GM19328 (cell line): ENCODE measurements at regions not wholly inside any gene's neighbourhood (a gene's known extent, or its start where the extent isn't known, plus 50 kb on each side); places are given as distances from the start of the nearest gene placed in this dataset.
A peak's percentile ranks its signal among the peaks of the same experiment; 100 is the strongest.
"Not testable (repeated sequence)": the region's sequence is repeated elsewhere in the genome, so short reads cannot be mapped to it uniquely, and the experiment has no call there.

Source experiments
- ATAC-seq: cut with Tn5 transposase; IDR thresholded peaks from one replicate; pipeline ENCODE4 v1.9.1; 2021; ENCODE audit warnings: mild to moderate bottlenecking, moderate library complexity; ENCODE audit not compliant: unreplicated experiment

DNA sequence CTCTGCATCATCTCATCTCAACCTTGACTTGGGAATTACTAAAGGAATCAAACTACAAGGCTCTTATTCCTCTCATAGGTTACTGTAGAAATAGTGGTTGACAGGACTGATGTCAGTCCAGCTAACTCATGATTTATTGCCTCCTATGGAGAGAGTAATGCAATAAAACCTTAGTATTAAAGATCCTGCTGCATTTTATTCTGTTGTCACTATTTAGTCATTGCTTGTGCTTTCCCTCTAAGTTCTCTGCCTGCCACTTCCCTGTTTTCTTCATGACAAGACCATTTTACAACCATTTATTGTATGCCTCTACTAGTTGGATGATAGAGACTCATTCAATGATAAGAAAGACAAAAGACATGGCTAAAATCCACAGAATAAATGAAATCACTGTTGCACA, 134.1 kb upstream of the GRM7 start:
- no peak for ATAC-seq

DNA sequence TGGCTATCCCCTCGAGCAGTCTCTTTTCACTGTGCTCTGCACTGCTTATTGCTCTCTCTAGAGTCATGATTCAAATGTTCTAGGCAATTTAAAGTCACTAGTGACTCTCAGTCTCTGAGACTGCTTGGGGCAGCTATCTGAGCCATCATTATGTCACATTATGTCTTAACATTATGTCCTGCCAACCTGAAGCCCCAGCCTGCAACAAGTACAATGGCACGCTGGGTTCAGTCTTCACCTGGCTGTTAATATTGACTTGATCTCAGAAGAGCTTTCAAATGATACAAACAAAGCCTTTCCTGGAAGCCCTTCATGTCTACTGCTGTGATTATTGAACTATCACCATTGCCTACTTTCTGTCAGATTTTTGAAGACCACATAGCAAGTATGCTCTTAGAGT, 128.1 kb upstream of the GRM7 start:
- no peak for ATAC-seq

DNA sequence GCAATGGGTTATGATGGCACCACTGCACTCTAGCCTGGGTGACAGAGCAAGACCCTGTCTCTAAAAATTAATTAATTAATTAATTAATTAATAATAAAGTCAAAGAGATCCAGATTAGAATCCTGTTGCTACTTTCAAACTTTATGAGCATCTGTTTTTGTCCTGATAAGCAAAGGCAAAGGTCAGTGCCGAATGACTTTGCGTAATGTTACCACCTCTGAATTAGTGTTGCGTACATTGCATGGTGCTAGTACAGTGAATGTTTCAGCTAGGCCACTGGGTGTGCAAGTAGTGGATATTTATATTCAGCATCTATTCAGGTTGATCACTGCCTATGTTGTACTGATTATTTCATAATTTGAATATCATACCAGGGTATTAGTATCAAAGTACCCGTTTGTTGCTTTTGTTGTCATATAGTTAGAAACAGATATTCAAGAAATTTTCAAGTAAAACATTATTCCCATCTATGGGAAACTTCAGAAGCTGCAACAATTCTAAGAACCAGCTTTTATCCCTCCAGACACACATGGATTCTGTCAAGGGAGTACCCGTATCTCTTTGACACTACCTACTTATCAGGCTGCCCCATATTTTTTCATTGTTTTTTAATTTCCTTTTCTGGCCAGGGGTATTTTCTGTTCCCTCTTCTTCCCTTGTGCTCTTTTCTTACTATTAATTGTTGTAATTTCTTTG, 127.1 kb upstream of the GRM7 start:
- ATAC-seq, result no peak

DNA sequence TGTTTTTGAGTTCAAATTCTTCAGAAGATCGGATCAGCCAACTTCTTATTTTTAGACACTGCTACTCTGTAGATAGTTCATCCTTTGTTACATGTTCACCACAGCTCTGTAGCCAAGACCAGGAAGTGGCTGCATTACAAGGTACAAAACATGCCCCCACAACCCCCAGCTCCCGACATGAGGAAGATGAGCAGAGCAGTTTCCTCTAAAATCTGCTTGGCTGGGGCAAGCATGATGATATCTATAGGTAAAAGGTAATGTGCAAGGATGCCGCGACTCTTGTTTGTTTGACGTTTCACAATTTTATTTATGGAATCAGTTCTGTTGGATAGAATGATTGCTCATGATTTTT, 126.5 kb upstream of the GRM7 start:
- ATAC-seq, result no peak

- ATAC-seq, result no peak
Observed at GRCh38 chr3:6736836-6737629, 123.9 kb upstream of the GRM7 start.

DNA sequence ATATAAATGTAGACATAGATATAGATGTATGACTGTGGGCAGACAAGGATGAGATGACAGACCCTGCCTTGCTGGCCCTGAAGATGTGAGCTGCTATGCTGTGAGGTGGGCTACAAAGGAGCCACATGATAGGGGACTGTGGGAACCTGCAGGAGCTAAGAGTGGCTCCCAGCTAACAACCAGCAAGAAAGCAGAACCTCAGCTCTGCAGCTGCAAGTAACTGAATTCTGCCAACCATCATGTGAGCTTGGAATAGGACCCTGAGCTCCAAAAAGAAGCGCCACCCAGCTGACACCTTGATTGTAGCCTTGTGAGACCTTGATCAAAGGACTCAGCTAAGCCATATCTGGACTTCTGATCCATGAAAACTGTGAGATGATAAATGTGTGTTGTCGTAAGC, 123.3 kb upstream of the GRM7 start:
- ATAC-seq, result no peak

DNA sequence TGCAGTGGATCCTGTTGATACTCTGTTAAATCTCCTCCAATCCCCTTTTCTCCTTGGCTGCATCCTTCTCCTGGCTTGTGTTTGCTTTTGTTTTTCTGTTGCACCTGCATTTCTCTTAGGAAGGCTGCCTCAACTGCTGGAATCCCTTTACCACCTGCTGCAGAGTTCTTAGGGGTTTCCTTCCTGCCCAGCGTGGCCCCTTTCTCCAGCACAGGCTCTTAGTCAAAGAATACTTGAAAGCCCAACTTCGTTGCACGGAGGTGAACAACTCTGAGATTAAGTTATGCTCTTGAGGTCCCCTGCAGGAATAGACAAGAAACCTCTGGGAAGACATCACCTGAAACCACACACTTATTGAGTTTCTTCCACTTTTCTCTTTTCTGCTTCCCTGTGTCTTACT, 121.6 kb upstream of the GRM7 start:
- ATAC-seq, result no peak

GRCh38 chr3:6743067-6743720, 117.7 kb upstream of the GRM7 start:
- no peak for ATAC-seq

GRCh38 chr3:6746443-6746842, 114.5 kb upstream of the GRM7 start:
- no peak for ATAC-seq

GRCh38 chr3:6747017-6747416, 113.9 kb upstream of the GRM7 start:
- ATAC-seq, result no peak

DNA sequence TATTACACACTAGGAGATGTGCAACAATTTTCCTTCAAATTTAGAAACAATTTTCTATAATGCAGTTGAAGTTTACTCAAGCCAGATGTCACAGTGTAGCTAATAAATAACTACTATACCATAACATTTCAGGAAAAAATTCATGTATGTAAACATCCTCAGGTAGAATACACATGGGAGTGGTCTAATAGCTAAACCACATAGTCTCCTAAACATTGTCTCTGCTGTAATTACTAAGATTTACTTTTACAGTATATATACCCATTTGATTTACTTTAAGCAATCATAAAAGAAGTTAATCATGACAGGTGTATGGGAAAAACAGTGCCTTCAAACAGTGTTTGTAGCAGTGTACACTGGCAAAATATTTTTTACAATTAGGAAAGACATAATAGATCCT, 110.1 kb upstream of the GRM7 start:
- ATAC-seq, result no peak

GRCh38 chr3:6753536-6753935, 107.4 kb upstream of the GRM7 start:
- no peak for ATAC-seq

- ATAC-seq, result not testable (repeated sequence)
Observed at GRCh38 chr3:6769532-6770396, 91.2 kb upstream of the GRM7 start.

GRCh38 chr3:6770397-6770690, 90.6 kb upstream of the GRM7 start:
- ATAC-seq, result no peak

- no peak for ATAC-seq
Observed at GRCh38 chr3:6771171-6771570, 89.7 kb upstream of the GRM7 start.

- no peak for ATAC-seq
Observed at GRCh38 chr3:6779140-6779539, 81.8 kb upstream of the GRM7 start.

GRCh38 chr3:6781092-6781491, 79.8 kb upstream of the GRM7 start:
- no peak for ATAC-seq

GRCh38 chr3:6785726-6786125, 75.2 kb upstream of the GRM7 start:
- ATAC-seq, result no peak

GRCh38 chr3:6791161-6791560, 69.8 kb upstream of the GRM7 start:
- ATAC-seq, result no peak

- ATAC-seq, result peak; percentile 66
Observed at GRCh38 chr3:6799264-6799915, 61.5 kb upstream of the GRM7 start.

DNA sequence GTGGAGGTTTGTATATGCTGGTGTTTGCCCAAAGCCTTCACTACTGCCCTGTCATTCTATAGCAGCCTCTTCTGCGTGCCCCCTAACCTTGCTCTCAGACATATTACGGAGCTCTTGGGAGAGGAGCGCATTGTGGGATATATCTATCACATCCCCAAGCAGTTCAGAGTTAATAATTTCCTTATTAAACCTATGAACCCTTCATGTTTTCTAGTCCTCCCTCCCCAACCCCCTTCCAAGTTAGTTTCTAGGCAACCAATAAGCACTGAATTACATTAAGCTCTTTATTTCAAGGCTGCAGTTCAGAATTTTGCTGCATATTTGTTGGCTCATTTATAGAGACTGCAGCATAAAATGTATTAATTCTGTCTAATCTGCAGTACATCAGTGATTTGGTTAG, 57.3 kb upstream of the GRM7 start:
- ATAC-seq, result no peak
